HAP-1 (cell line): ENCODE measurements at regions not wholly inside any gene's neighbourhood (a gene's known extent, or its start where the extent isn't known, plus 50 kb on each side); places are given as distances from the start of the nearest gene placed in this dataset.
A peak's percentile ranks its signal among the peaks of the same experiment; 100 is the strongest.

Experiments used
- DNase-seq, 2 experiments: peaks; one replicate each; pipeline ENCODE4 v3.0.0-alpha.2; 2016 to 2020; ENCODE audit warnings: low spot score in 2 of 2
- H3K27me3 ChIP-seq: fragments of 250-450 bp; sonication (Bioruptor Pico); 2 replicates; pipeline ENCODE4 v1.5.1; 2020; ENCODE audit warnings: low read depth, mild to moderate bottlenecking, moderate library complexity
- H3K36me3 ChIP-seq: fragments of 250-450 bp; sonication (Bioruptor Pico); replicated peaks from 2 replicates; pipeline ENCODE4 v1.5.1; 2020; ENCODE audit warnings: mild to moderate bottlenecking
- H3K4me1 ChIP-seq: fragments of 250-450 bp; sonication (Bioruptor Pico); 2 replicates; pipeline ENCODE4 v1.5.1; 2020; ENCODE audit warnings: mild to moderate bottlenecking
- H3K4me3 ChIP-seq: fragments of 250-450 bp; sonication (Bioruptor Pico); 2 replicates; pipeline ENCODE4 v1.5.1; 2020; ENCODE audit warnings: mild to moderate bottlenecking, moderate library complexity
- H3K9me3 ChIP-seq: fragments of 250-450 bp; sonication (Bioruptor Pico); 2 replicates; pipeline ENCODE4 v1.5.1; 2020; ENCODE audit warnings: mild to moderate bottlenecking, moderate library complexity
- in situ Hi-C: fragments of 300-500 bp; cut with MboI; formaldehyde crosslinking; loops from 3 replicates; pipeline ENCODE4 v1.14.3; 2020; ENCODE audit warnings: low sequenced_read_pairs, inconsistent platforms, mixed read lengths

DNA sequence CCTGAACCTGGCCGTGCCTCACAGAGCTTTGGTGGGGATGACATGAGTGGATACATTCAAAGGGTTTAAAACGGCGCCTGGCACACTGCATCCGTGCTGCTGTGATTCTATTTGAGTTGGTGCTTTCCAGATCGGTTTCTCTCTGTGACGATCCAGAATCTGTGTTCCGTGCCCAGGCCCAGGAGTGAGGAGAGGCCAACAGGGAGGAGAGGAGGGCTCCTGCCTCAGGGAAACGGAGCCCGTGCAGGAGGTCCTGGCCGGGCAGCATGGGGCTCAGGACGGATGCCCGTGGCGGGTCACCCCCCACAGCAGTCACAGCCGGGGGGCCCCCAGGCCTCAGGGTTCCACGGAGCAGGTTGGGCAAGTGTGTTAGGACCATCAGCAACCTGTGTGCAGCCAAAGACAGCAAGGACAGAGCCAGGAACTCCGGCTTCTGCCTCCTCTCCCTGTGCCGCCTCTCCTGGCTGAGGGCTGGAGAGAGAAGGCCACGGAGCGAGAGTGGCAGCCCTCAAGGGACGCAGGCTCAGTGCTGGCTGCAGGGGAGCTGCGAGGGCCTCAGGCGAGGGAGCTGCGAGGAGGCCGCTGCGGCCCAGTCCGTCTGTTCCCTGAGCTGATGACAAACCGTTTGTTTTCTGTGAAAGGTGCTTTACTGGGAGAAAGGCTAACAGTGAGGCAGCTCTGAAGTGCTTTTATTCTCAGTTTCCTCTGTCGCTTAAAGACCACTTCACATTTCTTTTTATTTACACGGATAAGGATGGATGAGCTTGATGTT lies 99.3 kb downstream of the METRNL start:
- no peaks in the 10 kb centered on the region for H3K36me3 ChIP-seq
- no peaks in the 10 kb centered on the region for H3K27me3 ChIP-seq
- H3K4me3 ChIP-seq = no peak overlapping the region
- no peaks in the 10 kb centered on the region for H3K4me1 ChIP-seq
- DNase-seq = peak in 1 of 2 experiments; percentile 4
- H3K9me3 ChIP-seq = no peaks in the 10 kb centered on the region
- in situ Hi-C loops = no loop called here

GRCh38 chr17:83179374-83179773 lies 100.0 kb downstream of the METRNL start:
- in situ Hi-C loops = no loop called here

DNA sequence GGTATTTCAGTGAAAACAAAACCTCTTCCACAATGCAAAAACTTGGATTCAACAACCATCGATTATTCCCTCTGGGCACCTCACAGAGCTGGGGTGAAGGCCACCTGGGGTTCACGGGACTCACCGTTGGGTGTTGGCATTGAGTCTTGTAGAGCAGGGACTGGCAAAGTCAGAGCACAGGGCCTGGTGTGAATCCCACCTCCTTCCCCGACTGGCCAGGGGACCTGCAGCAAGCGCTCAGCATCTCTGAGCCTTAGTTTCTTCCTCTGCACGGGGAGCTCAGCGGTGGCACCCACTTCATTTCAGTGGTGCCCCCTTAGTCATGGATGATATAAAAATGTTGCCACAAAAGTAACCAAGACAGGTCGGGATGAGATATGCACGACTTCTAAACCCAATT lies 100.4 kb downstream of the METRNL start:
- Histone ChIP-seq H3K36me3 (no peaks in the 10 kb centered on the region), H3K27me3 (no peaks in the 10 kb centered on the region), H3K9me3 (no peaks in the 10 kb centered on the region), H3K4me3 (no peak overlapping the region), H3K4me1 (no peaks in the 10 kb centered on the region)
- in situ Hi-C loops = no loop called here
- no peak for DNase-seq

More at GRCh38 chr17:83179374-83179773, 100.0 kb downstream of the METRNL start:
- Histone ChIP-seq H3K9me3 (no peaks in the 10 kb centered on the region), H3K4me1 (no peaks in the 10 kb centered on the region), H3K27me3 (no peaks in the 10 kb centered on the region), H3K36me3 (no peaks in the 10 kb centered on the region), H3K4me3 (no peak overlapping the region)
- DNase-seq = no peak

GRCh38 chr17:83180264-83180995 lies 101.0 kb downstream of the METRNL start:
- in situ Hi-C loops = no loop called here
- Histone ChIP-seq H3K4me3 (no peak overlapping the region), H3K4me1 (no peaks in the 10 kb centered on the region), H3K9me3 (no peaks in the 10 kb centered on the region), H3K27me3 (no peaks in the 10 kb centered on the region), H3K36me3 (no peaks in the 10 kb centered on the region)
- DNase-seq = no peak

- in situ Hi-C loops = no loop called here
- H3K9me3 ChIP-seq = no peaks in the 10 kb centered on the region
- DNase-seq = no peak
- H3K36me3 ChIP-seq = no peaks in the 10 kb centered on the region
- H3K27me3 ChIP-seq = no peaks in the 10 kb centered on the region
- no peaks in the 10 kb centered on the region for H3K4me1 ChIP-seq
- no peak overlapping the region for H3K4me3 ChIP-seq
Measured at GRCh38 chr17:83180996-83181481, 101.6 kb downstream of the METRNL start.

DNA sequence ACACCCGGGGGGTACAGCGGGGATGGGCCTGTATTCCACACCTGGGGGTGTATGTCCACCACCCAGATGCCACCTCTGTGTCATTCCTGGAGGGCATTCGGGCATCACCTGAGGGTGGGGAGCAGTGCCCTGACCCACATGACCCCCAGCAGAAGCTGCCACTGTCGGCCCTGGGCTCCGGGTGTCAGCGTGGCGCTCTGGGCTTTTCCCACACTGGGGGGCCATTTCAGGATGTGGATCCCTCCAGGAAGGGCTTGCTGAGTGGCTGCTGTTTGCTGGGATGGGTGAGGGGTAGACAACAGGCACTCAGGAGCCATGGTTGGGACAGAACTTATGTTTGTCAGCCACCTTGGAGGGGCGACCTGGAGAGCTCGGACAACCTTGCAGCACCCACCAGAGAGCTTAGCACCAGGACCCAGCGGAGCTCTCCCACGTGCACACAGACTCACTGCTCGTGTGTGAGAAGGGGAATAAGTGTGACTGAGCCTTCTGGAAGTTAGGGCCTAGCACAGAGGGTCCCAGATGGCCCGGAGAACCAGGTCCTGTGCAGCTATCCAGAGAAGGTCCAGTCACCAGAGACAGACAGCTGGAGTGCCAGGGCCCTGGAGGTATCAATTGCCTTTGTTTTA lies 102.7 kb downstream of the METRNL start:
- Histone ChIP-seq H3K4me1 (no peaks in the 10 kb centered on the region), H3K27me3 (no peaks in the 10 kb centered on the region), H3K4me3 (no peak overlapping the region), H3K36me3 (no peaks in the 10 kb centered on the region), H3K9me3 (no peaks in the 10 kb centered on the region)
- in situ Hi-C loops = no loop called here
- DNase-seq = no peak

GRCh38 chr17:83182620-83183101 lies 103.3 kb downstream of the METRNL start:
- in situ Hi-C loops = no loop called here
- no peaks in the 10 kb centered on the region for H3K27me3 ChIP-seq
- H3K9me3 ChIP-seq = no peaks in the 10 kb centered on the region

GRCh38 chr17:83183145-83183948 lies 103.9 kb downstream of the METRNL start:
- Histone ChIP-seq H3K4me1 (no peaks in the 10 kb centered on the region), H3K9me3 (no peaks in the 10 kb centered on the region), H3K4me3 (no peak overlapping the region), H3K27me3 (no peaks in the 10 kb centered on the region), H3K36me3 (no peaks in the 10 kb centered on the region)
- no peak for DNase-seq
- in situ Hi-C loops = no loop called here

More at GRCh38 chr17:83182620-83183101, 103.3 kb downstream of the METRNL start:
- no peak overlapping the region for H3K4me3 ChIP-seq
- no peak for DNase-seq
- no peaks in the 10 kb centered on the region for H3K4me1 ChIP-seq
- H3K36me3 ChIP-seq = no peaks in the 10 kb centered on the region

- DNase-seq = no peak
- no peaks in the 10 kb centered on the region for H3K27me3 ChIP-seq
- H3K4me1 ChIP-seq = no peaks in the 10 kb centered on the region
- H3K36me3 ChIP-seq = no peaks in the 10 kb centered on the region
- no peaks in the 10 kb centered on the region for H3K9me3 ChIP-seq
- no peak overlapping the region for H3K4me3 ChIP-seq
- in situ Hi-C loops = no loop called here
Measured at GRCh38 chr17:83183951-83184506, 104.6 kb downstream of the METRNL start.

- in situ Hi-C loops = no loop called here
- Histone ChIP-seq H3K4me1 (no peaks in the 10 kb centered on the region), H3K36me3 (no peaks in the 10 kb centered on the region), H3K27me3 (no peaks in the 10 kb centered on the region), H3K9me3 (no peaks in the 10 kb centered on the region), H3K4me3 (no peak overlapping the region)
- no peak for DNase-seq
Measured at GRCh38 chr17:83185023-83186002, 105.9 kb downstream of the METRNL start.

GRCh38 chr17:83186226-83186625 lies 106.8 kb downstream of the METRNL start:
- Histone ChIP-seq H3K27me3 (no peaks in the 10 kb centered on the region), H3K36me3 (no peaks in the 10 kb centered on the region), H3K4me1 (no peaks in the 10 kb centered on the region), H3K4me3 (no peak overlapping the region), H3K9me3 (no peaks in the 10 kb centered on the region)
- DNase-seq = peak in 1 of 2 experiments; percentile 40
- in situ Hi-C loops = no loop called here

DNA sequence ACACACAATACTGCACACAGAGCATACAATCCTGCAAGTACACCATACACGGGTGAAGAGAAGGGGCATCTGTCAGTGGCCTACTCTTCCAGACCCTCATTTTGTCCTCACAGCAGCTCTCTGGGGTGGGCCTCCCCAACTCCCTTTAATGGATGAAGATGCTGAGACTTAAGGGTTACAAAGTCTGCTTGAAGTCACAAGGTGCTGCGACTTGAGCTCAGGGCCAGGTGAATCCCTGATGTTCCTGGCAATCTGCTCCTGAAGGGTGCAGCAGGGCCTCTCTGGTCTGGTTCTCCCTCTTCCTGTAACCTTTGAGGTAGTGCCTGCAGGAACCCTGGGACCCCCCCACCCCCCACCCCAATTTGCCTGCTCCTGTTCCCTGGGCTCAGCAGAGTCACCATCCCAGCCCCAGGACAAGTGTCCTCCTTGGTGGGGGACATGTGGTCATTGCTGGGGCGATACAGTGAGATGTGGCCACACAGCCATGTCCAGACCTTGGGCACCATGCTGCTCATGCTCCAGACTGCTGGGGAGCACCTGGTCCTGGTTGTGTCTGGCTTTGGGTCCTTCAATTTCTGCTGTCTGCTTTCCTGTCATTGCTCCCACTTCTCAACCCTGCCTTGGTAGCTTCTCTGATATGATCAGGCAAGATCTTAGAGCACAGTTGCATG lies 107.5 kb downstream of the METRNL start:
- DNase-seq = no peak
- Histone ChIP-seq H3K4me3 (no peak overlapping the region), H3K9me3 (no peaks in the 10 kb centered on the region), H3K27me3 (no peaks in the 10 kb centered on the region), H3K4me1 (no peaks in the 10 kb centered on the region), H3K36me3 (no peaks in the 10 kb centered on the region)
- in situ Hi-C loops = no loop called here
